ENCODE measurements at regions not wholly inside any gene's neighbourhood (a gene's known extent, or its start where the extent isn't known, plus 50 kb on each side); places are given as distances from the start of the nearest gene placed in this dataset.

- Histone ChIP-seq H3K9me3 (ENCODE audit: control extremely low read depth in 1 of 3, control insufficient read depth in 2 of 3, insufficient read depth in 1 of 3, low read length in 2 of 3) (no peaks in the 10 kb centered on the region), H3K9ac (ENCODE audit: low read length) (no peak overlapping the region), H4K20me1 (ENCODE audit: control insufficient read depth, insufficient read depth, low read length, poor library complexity, severe bottlenecking) (no peaks in the 10 kb centered on the region), H3K27me3 (replicated peaks in 1 of 4; ENCODE audit: control extremely low read depth in 1 of 4, control insufficient read depth in 3 of 4, insufficient read depth in 4 of 4, low read length in 3 of 4) (peaks cover 0 to 3% (median 0%) of the 10 kb centered on the region in 4 experiments), H3K4me2 (replicated peaks; ENCODE audit: low read depth, low read length, poor library complexity, severe bottlenecking) (no peak overlapping the region), H3K4me3 (ENCODE audit: control extremely low read depth in 1 of 5, extremely low read depth in 1 of 5, insufficient read depth in 1 of 5, low read depth in 2 of 5, low read length in 4 of 5) (no peak overlapping the region), H3K4me1 (ENCODE audit: control insufficient read depth in 2 of 2, insufficient read depth in 2 of 2, low read length in 2 of 2) (no peaks in the 10 kb centered on the region), H3K36me3 (replicated peaks in 1 of 2; ENCODE audit: control extremely low read depth in 1 of 2, control insufficient read depth in 1 of 2, extremely low read depth in 1 of 2, insufficient read depth in 2 of 2, low read length in 1 of 2) (no peaks in the 10 kb centered on the region), H3K79me2 (ENCODE audit: control insufficient read depth, insufficient read depth, low read length) (no peaks in the 10 kb centered on the region), H3K27ac (ENCODE audit: low read length in 2 of 2) (no peak overlapping the region), H2AFZ (ENCODE audit: insufficient read depth, low read depth, low read length, poor library complexity, severe bottlenecking) (no peak overlapping the region)
- TF ChIP-seq EZH2 (IDR thresholded peaks at IDR 0.05; ENCODE audit: borderline replicate concordance, insufficient read depth, low read depth, low read length, poor library complexity, severe bottlenecking) (no peak), CTCF (IDR thresholded peaks at IDR 0.05) (peak; percentile 47)
- POLR2A ChIA-PET = no interaction called here
- H3K27ac Mint-ChIP-seq = no peak overlapping the region
- no peaks in the 10 kb centered on the region for H3K4me1 Mint-ChIP-seq
- H3K9me3 Mint-ChIP-seq (ENCODE audit: insufficient read depth) = no peaks in the 10 kb centered on the region
- 45% methylated on average over 3 of the region's 8 CpGs for WGBS (ENCODE audit: insufficient coverage)
- intact Hi-C loops (cut with micrococcal nuclease) = no loop called here
- CTCF ChIA-PET = interaction anchor here (0.6 to 1.4 kb wide), 6 partner anchors 11 to 636 kb away, joined by 3 to 5 read pairs (median 4); no protein-coding TSS in a partner anchor
- DNase-seq (peak; percentile 15), ATAC-seq (ENCODE audit: low read depth) (no peak)
- no peak overlapping the region for H3K4me3 Mint-ChIP-seq
- H3K27me3 Mint-ChIP-seq = no peaks in the 10 kb centered on the region
Measured at GRCh38 chr10:81019029-81019890, 481.6 kb downstream of the SH2D4B start.

- Histone ChIP-seq H3K79me2 (ENCODE audit: control insufficient read depth, insufficient read depth, low read length) (no peaks in the 10 kb centered on the region), H2AFZ (ENCODE audit: insufficient read depth, low read depth, low read length, poor library complexity, severe bottlenecking) (no peak overlapping the region), H3K4me2 (replicated peaks; ENCODE audit: low read depth, low read length, poor library complexity, severe bottlenecking) (no peak overlapping the region), H3K9ac (ENCODE audit: low read length) (no peak overlapping the region), H3K36me3 (replicated peaks in 1 of 2; ENCODE audit: control extremely low read depth in 1 of 2, control insufficient read depth in 1 of 2, extremely low read depth in 1 of 2, insufficient read depth in 2 of 2, low read length in 1 of 2) (no peaks in the 10 kb centered on the region), H3K4me3 (ENCODE audit: control extremely low read depth in 1 of 5, extremely low read depth in 1 of 5, insufficient read depth in 1 of 5, low read depth in 2 of 5, low read length in 4 of 5) (no peak overlapping the region), H3K27ac (ENCODE audit: low read length in 2 of 2) (no peak overlapping the region), H3K4me1 (ENCODE audit: control insufficient read depth in 2 of 2, insufficient read depth in 2 of 2, low read length in 2 of 2) (no peaks in the 10 kb centered on the region), H3K27me3 (replicated peaks in 1 of 4; ENCODE audit: control extremely low read depth in 1 of 4, control insufficient read depth in 3 of 4, insufficient read depth in 4 of 4, low read length in 3 of 4) (peaks cover 0 to 3% (median 0%) of the 10 kb centered on the region in 4 experiments), H3K9me3 (ENCODE audit: control extremely low read depth in 1 of 3, control insufficient read depth in 2 of 3, insufficient read depth in 1 of 3, low read length in 2 of 3) (no peaks in the 10 kb centered on the region), H4K20me1 (ENCODE audit: control insufficient read depth, insufficient read depth, low read length, poor library complexity, severe bottlenecking) (no peaks in the 10 kb centered on the region)
- ATAC-seq (ENCODE audit: low read depth) = no peak
- CTCF ChIA-PET = no interaction called here
- Mint-ChIP-seq H3K9me3 (ENCODE audit: insufficient read depth) (no peaks in the 10 kb centered on the region), H3K27me3 (no peaks in the 10 kb centered on the region), H3K27ac (no peak overlapping the region), H3K4me1 (no peaks in the 10 kb centered on the region), H3K4me3 (no peak overlapping the region)
- DNase-seq = no peak
- TF ChIP-seq EZH2 (IDR thresholded peaks at IDR 0.05; ENCODE audit: borderline replicate concordance, insufficient read depth, low read depth, low read length, poor library complexity, severe bottlenecking) (no peak), CTCF (IDR thresholded peaks at IDR 0.05) (no peak)
- POLR2A ChIA-PET = no interaction called here
- WGBS (ENCODE audit: insufficient coverage) = 17% methylated on average over 3 of the region's 3 CpGs
- intact Hi-C loops (cut with micrococcal nuclease) = no loop called here
Measured at GRCh38 chr10:81021428-81022129, 483.9 kb downstream of the SH2D4B start.

Measured in B cell (primary cell).